Motor neuron (in vitro differentiated cells): ENCODE measurements at regions not wholly inside any gene's neighbourhood (a gene's known extent, or its start where the extent isn't known, plus 50 kb on each side); places are given as distances from the start of the nearest gene placed in this dataset.
A peak's percentile ranks its signal among the peaks of the same experiment; 100 is the strongest.

Experiments
- ATAC-seq, 8 experiments: fragments of 200-7000 bp; cut with Tn5 transposase; replicated peaks in 6 of 8; 2 replicates each; pipeline ENCODE4 v1.8.0; 2021; ENCODE audit warnings: mild to moderate bottlenecking in 8 of 8, moderate library complexity in 8 of 8
- H3K27ac ChIP-seq, 2 donors: fragments of 250-450 bp; sonication (Bioruptor Pico); 2 replicates each; pipeline ENCODE4 v1.9.0; 2021; ENCODE audit warnings: antibody characterized with exemption in 2 of 2, mild to moderate bottlenecking in 2 of 2, moderate library complexity in 1 of 2
- H3K4me1 ChIP-seq, 2 donors: fragments of 250-450 bp; sonication (Bioruptor Pico); replicated peaks in 1 of 2; 2 replicates each; pipeline ENCODE4 v1.6.1; 2021; ENCODE audit warnings: antibody characterized with exemption in 2 of 2, mild to moderate bottlenecking in 2 of 2, moderate library complexity in 1 of 2
- H3K4me3 ChIP-seq, 5 donors: fragments of 250-450 bp; sonication (Bioruptor Pico); 2 replicates each; pipeline ENCODE4 v1.9.0; 2021; ENCODE audit warnings: antibody characterized with exemption in 5 of 5, mild to moderate bottlenecking in 5 of 5, moderate library complexity in 4 of 5
- WGBS, 10 experiments: fragments of 450-650 bp; shearing (Covaris generic); methylation state at CpG; one replicate each; pipeline ENCODE4 v1.0.0; 2022; 5-methylcytosine and 5-hydroxymethylcytosine counted together
- in situ Hi-C, 9 experiments: fragments of 400-800 bp; cut with MboI; loops; one replicate each; pipeline ENCODE4 v1.15.0; 2021; ENCODE audit warnings: low sequenced_read_pairs in 9 of 9, low pct_unique_long_range_greater_than_20kb in 2 of 9; ENCODE audit not compliant: unreplicated experiment in 9 of 9

DNA sequence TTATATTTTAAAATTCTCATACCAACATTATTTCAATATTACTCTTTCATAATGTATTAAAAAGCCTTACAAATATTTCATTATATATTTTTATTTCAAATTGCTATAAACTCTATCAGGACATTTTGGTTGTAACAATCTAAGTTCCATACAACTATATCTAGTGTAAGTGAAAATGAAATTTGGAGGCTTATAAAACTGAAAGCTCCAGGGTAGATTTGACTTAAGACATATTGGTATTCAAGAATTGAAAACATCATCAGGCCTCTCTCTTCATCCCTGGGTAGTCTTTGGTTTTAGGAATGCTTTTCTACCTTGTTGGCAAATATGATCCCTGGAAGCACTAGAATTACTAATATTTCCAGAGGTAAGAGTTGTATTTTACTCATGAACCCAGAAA lies 342.6 kb downstream of the DTHD1 start:
- Histone ChIP-seq H3K4me1 (no peaks in the 10 kb centered on the region), H3K27ac (no peak overlapping the region), H3K4me3 (no peak overlapping the region)
- no peak for ATAC-seq
- in situ Hi-C loops = no loop called here

GRCh38 chr4:36638273-36638811 lies 356.9 kb downstream of the DTHD1 start:
- WGBS, 10 experiments = 0 to 41% (median 8%) methylated on average over 1 to 3 of the region's 3 CpGs
- Histone ChIP-seq H3K4me3 (no peak overlapping the region), H3K27ac (no peak overlapping the region), H3K4me1 (no peaks in the 10 kb centered on the region)
- ATAC-seq = no peak
- in situ Hi-C loops = no loop called here

DNA sequence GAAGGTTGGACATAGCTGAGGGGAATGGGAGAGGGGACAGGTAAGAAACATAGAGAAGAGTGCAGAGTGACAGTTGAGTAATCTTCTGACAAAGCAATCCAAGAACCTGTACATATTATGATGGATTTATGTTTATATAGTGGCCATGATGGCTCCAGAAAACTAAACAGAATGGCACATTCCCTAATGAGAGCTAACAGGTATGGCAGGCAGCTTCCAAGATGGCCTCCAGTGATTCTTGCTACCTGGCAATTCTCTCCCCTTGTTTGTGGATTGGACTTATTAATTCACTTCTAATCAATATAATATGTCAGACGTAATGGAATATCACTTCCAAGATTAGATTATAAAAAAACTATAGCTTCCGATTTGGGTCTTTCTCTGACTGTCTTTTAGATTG lies 359.5 kb downstream of the DTHD1 start:
- H3K4me3 ChIP-seq = no peak overlapping the region
- in situ Hi-C loops = no loop called here
- H3K4me1 ChIP-seq = no peaks in the 10 kb centered on the region
- 0 to 100% (median 87%) methylated on average over 1 to 2 of the region's 2 CpGs; no CpG with 5 or more reads in 3 of the 10 experiments for WGBS, 10 experiments
- H3K27ac ChIP-seq = no peak overlapping the region
- ATAC-seq = no peak

- no peaks in the 10 kb centered on the region for H3K4me1 ChIP-seq
Observed at GRCh38 chr4:36651253-36651652, 369.8 kb downstream of the DTHD1 start.

DNA sequence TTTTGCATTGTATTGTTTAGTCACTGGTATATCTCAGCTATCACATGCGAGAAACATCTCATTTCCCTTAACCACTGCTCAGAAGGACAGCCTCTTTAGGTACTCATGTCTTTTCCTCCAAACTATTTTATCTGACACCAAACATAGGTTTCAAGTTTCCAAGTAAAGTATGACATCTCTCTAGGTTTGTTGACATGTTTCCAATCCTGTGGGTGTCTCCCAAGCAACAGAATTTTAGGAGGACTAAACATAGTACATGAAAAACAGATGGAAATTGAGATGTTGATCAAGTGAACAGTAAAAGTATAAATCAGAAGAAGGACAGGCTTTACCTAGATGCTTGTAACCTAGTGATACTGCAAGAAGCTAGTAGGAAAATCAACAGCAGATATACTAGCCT lies 371.4 kb downstream of the DTHD1 start:
- WGBS, 10 experiments = 8 to 100% (median 75%) methylated on average over 1 of the region's 1 CpG
- H3K4me3 ChIP-seq = no peak overlapping the region
- ATAC-seq = peak in 2 of 8 experiments; percentile 74 to 89
- no peak overlapping the region for H3K27ac ChIP-seq
- no peaks in the 10 kb centered on the region for H3K4me1 ChIP-seq
- in situ Hi-C loops = no loop called here

More at GRCh38 chr4:36651253-36651652, 369.8 kb downstream of the DTHD1 start:
- 10 to 93% (median 82%) methylated on average over 2 to 3 of the region's 3 CpGs for WGBS, 10 experiments
- Histone ChIP-seq H3K27ac (no peak overlapping the region), H3K4me3 (no peak overlapping the region)
- ATAC-seq = no peak
- in situ Hi-C loops = no loop called here

DNA sequence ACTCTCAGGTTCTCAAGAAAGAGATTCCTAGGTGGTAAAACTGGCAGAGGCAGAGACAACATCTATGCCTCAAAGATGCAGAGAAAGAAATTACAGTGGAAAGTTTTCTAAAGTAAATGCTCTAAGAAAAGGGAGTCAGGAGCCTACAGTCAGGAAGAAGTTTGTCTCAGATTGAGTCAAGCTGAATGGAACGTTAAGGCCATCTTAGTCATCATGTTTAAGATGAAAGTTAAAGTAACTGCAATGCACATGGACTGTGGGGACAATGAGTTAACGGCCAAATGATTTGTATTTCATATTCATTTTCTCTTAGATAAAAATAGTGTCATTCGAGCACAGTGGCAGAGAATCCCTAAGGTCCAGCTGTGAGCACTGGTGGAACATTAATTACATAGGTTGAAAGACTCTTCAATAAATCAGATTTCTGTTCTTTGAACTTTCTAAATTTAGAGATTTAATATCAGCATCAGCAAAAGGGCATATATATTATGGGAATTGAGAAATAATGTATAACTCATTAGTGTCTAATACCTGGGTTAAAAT lies 384.6 kb downstream of the DTHD1 start:
- Histone ChIP-seq H3K4me1 (peaks cover 0 to 15% of the 10 kb centered on the region in 2 donors), H3K4me3 (no peak overlapping the region), H3K27ac (no peak overlapping the region)
- peak in 4 of 8 experiments; percentile 38 to 93 (median 68) for ATAC-seq
- 10 to 68% (median 44%) methylated on average over 2 to 3 of the region's 3 CpGs; no CpG with 5 or more reads in 1 of the 10 experiments for WGBS, 10 experiments
- in situ Hi-C loops = no loop called here

DNA sequence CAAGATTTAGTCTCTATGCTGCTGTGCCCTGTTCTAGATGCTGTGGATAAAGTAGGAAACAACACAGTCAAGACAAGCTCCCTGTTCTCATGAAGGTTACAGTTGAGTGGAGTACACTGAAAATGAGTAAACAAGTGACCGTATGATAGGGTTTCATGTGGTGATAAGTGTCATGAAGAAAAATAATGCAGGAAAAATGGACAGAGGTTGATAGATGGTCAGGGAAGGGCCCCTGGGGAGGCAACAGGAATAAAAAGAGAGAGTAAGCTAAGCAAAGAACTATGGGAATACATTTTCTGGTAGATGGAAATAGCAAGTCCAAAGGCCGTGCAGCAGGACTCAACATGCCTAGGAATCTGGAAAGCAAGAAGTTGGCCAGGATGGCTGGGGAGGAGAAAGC lies 394.0 kb downstream of the DTHD1 start:
- 40 to 100% (median 83%) methylated on average over 1 to 2 of the region's 2 CpGs; no CpG with 5 or more reads in 1 of the 10 experiments for WGBS, 10 experiments
- Histone ChIP-seq H3K27ac (no peak overlapping the region), H3K4me1 (peaks cover 20 to 33% of the 10 kb centered on the region in 2 donors), H3K4me3 (no peak overlapping the region)
- peak in 2 of 8 experiments; percentile 57 for ATAC-seq
- in situ Hi-C loops = no loop called here

DNA sequence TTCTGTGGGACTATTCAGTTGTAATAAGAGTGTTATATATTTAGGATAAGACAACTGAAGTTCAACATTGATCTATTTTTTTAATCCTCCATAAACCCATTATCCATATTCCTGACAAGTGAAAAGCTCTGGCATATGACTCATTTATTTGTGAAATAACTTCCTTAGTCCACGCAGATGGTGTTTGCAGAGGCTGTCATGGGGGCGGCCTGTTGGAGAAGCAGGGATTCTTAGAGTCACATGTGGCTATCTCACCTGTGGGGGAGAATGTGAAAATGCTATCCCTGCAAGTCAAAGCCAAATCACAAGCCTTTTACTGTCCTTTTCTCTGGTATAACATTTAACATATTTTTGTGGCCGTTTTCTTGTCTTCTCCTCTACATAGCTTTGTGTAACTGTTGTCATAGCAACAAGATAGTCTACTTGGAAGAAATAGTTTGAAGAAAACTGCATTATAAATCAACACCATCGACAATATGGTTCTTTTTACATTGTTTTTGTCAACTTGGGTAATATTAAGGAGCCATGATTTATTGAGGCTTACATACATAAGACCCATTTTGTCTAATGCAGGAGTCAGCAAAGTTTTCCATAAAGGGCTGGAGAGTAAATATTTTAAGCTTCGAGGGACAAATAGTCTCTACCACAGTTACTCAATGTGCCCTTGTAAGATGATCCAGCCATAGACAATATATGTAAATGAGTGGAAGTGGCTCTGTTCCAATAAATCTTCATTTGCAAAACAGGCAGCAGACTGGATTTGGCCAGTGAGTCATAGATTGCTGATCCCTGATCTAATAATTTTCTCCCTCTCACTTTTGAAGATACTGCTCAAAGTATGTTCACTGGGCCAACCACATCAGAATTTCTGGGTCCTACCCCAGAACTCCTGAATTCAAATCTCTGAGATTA lies 395.0 kb downstream of the DTHD1 start:
- WGBS, 10 experiments = 0 to 100% (median 45%) methylated on average over 1 to 5 of the region's 5 CpGs
- no peak overlapping the region for H3K4me3 ChIP-seq
- no peak overlapping the region for H3K27ac ChIP-seq
- H3K4me1 ChIP-seq = peaks cover 20 to 33% of the 10 kb centered on the region in 2 donors
- peak; percentile 85 to 97 (median 88) for ATAC-seq
- in situ Hi-C loops = no loop called here

DNA sequence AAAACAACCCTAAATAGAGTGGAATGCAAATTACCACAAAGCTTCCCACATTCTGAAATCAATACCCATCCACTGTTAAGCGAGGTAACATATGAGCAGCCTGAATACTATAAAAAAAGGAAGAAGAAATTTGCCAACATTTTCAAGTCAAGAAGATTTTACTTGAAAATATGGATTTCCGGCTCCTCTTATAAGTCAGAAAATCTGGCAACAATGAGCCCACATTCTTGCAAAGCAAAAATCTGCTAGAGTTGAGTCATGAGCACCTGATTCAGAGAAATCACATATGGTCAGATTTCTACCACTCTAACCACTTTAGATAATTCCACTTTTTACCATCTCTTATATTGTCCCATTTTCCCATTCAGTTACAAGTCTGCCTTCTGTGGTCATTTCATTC lies 395.7 kb downstream of the DTHD1 start:
- in situ Hi-C loops = no loop called here
- Histone ChIP-seq H3K4me1 (peaks cover 20 to 33% of the 10 kb centered on the region in 2 donors), H3K27ac (no peak overlapping the region), H3K4me3 (no peak overlapping the region)
- WGBS, 10 experiments = 0 to 100% (median 82%) methylated on average over 1 to 2 of the region's 2 CpGs; no CpG with 5 or more reads in 1 of the 10 experiments
- ATAC-seq = peak in 2 of 8 experiments; percentile 31 to 41

DNA sequence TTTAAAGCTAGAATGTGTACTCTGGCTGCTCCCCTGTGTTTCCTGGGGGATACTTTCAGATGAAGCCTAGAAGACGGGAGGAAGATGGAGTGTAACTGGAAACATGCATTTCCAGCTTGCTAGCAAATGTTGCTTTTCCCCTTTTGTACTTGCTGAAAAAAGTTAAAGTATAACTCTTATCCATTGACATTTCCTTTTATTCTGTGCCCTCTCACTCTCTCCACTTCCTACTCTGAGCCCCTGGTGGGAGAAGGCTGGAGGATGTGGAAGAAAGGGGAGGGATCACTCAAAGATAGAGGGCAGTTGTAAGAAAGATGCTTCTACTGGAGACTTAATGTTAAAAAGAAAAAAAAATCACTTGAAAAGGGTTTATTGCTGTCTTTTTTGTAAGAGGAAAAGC lies 396.5 kb downstream of the DTHD1 start:
- Histone ChIP-seq H3K4me3 (no peak overlapping the region), H3K27ac (no peak overlapping the region), H3K4me1 (peaks cover 20 to 33% of the 10 kb centered on the region in 2 donors)
- 0 to 80% (median 54%) methylated on average over 1 of the region's 1 CpG; no CpG with 5 or more reads in 4 of the 10 experiments for WGBS, 10 experiments
- in situ Hi-C loops = no loop called here
- peak in 3 of 8 experiments; percentile 46 to 68 (median 61) for ATAC-seq

- ATAC-seq = no peak
- in situ Hi-C loops = no loop called here
- Histone ChIP-seq H3K4me1 (no peaks in the 10 kb centered on the region), H3K4me3 (no peak overlapping the region), H3K27ac (no peak overlapping the region)
- 13 to 78% (median 50%) methylated on average over 1 of the region's 1 CpG; no CpG with 5 or more reads in 3 of the 10 experiments for WGBS, 10 experiments
Observed at GRCh38 chr4:36687681-36688080, 406.3 kb downstream of the DTHD1 start.

DNA sequence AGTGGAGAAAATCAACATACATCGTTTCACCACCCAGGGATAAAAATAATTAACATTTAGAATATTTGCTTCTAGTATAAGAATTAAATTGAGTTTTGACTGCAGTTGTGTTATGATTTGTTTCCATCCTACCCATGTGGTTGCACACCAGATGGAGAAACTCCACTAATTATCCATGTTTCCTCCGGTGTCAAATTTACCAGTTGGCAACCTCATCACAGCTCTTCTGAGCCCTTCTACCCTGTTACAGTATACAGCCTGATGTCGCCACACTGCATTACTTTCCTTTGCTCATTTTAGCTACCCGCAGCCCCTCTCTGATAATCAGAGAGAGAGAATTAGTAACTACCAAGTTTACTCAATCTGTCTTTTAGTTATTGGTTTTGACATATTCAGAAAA lies 411.2 kb downstream of the DTHD1 start:
- no peak overlapping the region for H3K4me3 ChIP-seq
- no peak overlapping the region for H3K27ac ChIP-seq
- 3 to 100% (median 86%) methylated on average over 1 to 4 of the region's 4 CpGs for WGBS, 10 experiments
- H3K4me1 ChIP-seq = no peaks in the 10 kb centered on the region
- no peak for ATAC-seq
- in situ Hi-C loops = no loop called here

GRCh38 chr4:36702245-36702644 lies 420.8 kb downstream of the DTHD1 start:
- 14 to 57% (median 40%) methylated on average over 1 of the region's 1 CpG; no CpG with 5 or more reads in 7 of the 10 experiments for WGBS, 10 experiments

More at GRCh38 chr4:36702245-36702644, 420.8 kb downstream of the DTHD1 start:
- H3K4me1 ChIP-seq = no peaks in the 10 kb centered on the region
- in situ Hi-C loops = no loop called here
- H3K4me3 ChIP-seq = no peak overlapping the region
- H3K27ac ChIP-seq = no peak overlapping the region
- ATAC-seq = peak in 2 of 8 experiments; percentile 71 to 86
